ENCODE measurements at regions not wholly inside any gene's neighbourhood (a gene's known extent, or its start where the extent isn't known, plus 50 kb on each side); places are given as distances from the start of the nearest gene placed in this dataset.

DNA sequence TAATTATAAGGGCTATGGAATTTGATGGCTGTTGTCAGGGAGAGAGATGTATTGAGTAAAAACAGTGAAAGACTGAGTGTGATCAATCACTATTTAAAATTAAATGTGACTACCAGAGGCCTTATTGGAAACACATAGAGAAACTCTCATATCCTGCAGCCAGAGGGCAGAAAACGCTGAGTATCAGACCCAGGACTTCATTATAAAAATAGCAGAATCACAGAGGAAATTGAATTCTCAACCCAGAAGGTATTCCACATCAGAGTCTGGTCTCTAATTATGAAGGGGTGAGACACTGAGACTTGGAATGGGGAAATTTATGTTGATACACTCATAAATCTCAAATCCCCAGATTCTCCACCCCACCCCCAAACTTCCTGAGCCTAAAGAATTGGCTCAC is 69.5 kb upstream of the IL6 start:
- no peak for DNase-seq

- DNase-seq = no peak
Observed at GRCh38 chr7:22655781-22656180, 71.2 kb upstream of the IL6 start.

DNA sequence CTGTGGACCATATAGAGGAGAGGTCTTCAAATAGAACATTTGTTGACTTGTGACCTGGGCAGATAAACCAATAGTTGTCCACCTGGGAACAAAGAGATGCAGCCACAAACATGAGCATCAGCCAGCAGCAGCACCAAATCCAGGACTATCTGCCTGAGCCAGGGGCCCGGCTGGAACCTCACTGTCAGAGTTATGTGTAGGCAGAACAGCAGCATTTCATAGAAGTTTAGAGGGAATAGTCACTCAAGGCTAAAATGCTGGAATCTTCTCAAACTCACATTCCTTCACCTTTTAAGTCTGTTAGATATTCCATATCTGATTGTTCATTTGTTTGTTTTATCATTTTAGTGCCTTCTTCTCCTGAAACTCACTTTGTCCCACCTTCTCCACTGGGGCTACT is 72.2 kb upstream of the IL6 start:
- DNase-seq = no peak

DNA sequence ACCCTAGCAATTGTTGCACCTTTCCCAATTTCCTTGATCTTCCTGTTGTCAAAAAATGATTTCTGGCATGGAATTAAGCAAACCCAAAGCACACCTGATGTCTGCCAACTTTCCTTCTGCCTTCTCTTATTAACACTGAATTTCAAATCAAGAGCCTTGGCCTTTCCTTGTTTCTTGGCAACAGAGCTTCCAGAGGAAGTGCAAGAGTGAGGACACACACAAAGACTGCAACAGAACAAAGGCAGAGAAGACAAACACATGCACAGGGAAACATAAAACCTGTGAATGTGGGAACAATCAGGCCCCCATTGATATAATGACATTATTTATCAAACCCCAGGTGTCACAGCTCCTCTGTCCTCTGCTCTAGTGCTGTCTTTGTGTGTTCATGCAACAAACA is 73.0 kb upstream of the IL6 start:
- no peak for DNase-seq

GRCh38 chr7:22651534-22652243 is 75.3 kb upstream of the IL6 start:
- peak; percentile 80 for DNase-seq

GRCh38 chr7:22651036-22651435 is 76.0 kb upstream of the IL6 start:
- DNase-seq = no peak

- DNase-seq = no peak
Observed at GRCh38 chr7:22649686-22650085, 77.3 kb upstream of the IL6 start.

DNA sequence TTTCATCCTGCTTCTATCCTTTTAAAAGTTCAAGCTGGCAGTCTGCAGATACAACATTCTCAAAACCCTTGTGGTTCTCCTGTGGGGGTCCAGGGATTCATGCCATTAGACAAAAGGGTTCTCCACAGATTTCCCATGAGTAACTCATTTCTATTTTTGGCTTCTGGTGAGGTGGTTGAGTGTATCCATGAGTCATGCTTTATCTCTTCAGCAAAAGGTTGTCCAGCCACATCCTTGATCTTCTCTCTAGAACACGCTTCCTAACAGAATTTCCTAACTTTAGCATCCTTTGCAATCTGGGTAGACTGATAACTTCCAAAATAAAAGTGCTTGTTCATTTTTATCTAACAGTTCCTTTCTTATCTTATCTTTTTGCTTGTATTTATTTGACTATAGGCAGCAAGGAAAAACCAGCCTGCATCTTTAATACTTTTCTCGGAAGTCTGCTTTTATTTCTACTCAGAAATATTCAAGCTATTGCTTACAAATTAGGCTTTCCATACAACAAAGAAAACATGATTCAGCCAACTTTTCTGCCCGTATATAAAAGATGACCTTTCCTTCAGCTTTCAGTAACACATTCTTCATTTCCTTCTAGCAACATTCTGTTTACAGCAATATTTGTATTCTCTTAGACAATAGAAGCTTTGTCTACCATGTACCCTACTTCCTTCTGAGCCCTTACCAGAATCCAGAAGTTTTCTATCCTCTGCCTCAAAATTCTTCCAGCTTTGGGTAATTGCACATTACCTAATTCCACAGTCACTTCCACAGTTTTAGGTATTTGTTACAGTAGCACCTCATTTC is 79.3 kb upstream of the IL6 start:
- peak; percentile 97 for DNase-seq

- DNase-seq = no peak
Observed at GRCh38 chr7:22645418-22646181, 81.4 kb upstream of the IL6 start.

DNA sequence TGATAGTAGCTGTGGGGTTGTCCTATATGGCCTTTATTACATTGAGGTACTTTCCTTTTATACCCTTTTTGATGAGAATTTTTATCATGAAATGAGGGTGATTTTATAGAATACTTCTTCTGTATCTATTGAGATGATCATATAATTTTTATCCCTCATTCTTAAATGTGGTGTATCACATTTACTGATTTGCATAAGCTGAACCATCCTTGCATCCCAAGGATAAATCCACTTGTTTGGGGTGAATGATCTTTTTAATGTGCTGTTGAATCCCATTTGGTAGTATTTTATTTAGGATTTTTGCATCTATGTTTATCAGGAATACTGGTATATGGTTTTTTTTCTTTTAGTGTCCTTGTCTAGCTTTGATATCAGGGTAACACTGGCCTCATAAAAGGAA is 84.5 kb upstream of the IL6 start:
- DNase-seq = no peak

DNA sequence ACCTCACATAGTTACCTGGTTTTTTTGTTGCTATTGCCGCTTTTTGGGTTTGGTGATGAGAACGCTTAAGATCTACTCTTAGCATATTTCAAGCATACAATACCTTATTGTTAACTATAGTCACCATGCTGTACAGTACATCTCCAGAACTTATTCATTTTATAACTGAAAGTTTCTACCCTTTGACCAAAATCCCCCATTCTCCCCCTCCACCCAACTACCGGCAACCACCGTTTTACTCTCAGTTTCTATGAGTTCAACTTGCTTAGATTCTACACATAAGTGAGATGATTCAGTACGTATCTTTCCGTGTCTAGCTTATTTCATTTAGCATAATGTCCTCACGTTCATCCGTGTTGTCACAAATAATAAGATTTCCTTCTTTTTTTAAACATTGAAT is 86.7 kb upstream of the IL6 start:
- no peak for DNase-seq

- no peak for DNase-seq
Observed at GRCh38 chr7:22639396-22639795, 87.6 kb upstream of the IL6 start.

GRCh38 chr7:22635349-22635748 is 91.7 kb upstream of the IL6 start:
- no peak for DNase-seq

GRCh38 chr7:22633954-22634474 is 93.0 kb upstream of the IL6 start:
- DNase-seq = no peak

GRCh38 chr7:22633286-22633953 is 93.6 kb upstream of the IL6 start:
- no peak for DNase-seq

DNA sequence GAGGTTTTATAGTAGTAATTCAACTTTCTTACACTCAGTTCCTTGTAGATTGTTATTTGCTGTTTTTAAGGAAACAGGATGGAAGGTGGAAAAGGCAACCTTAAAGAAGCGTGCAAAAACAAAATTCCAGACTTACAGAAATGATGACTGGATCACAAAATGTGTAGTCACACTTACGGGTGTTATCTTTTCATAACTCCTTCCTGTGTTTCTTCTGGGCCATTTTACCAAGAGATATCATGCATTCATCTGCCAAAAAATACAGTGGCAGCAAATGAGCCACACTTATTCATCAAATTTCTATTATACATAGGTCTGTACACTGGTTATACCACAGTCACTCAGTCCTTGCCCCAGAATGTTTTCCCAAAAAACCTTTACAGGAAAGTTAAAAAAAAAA is 94.3 kb upstream of the IL6 start:
- DNase-seq = no peak

- no peak for DNase-seq
Observed at GRCh38 chr7:22631730-22632129, 95.3 kb upstream of the IL6 start.

DNA sequence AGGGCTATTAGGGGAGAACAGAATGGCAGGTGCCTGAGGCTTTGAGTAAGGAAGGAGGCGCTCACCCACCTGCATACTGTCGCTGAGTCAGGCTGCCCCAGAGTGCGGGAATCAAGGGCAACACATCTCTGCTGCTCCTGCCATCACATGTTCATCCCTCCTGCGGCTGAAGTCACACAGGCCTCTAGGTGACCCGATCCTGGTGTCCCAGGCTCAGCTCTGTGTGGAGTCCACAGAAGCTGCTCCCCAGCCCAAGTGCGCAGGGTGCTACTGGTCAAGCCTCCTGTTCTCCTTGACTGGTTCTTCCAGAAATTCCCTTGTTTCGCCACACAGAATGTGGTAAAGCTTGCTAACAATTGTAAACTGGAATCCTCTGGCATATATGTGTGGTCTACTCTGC is 96.9 kb upstream of the IL6 start:
- no peak for DNase-seq

GRCh38 chr7:22629056-22629455 is 97.9 kb upstream of the IL6 start:
- DNase-seq = peak; percentile 45

- DNase-seq = no peak
Observed at GRCh38 chr7:22628112-22628511, 98.9 kb upstream of the IL6 start.

DNA sequence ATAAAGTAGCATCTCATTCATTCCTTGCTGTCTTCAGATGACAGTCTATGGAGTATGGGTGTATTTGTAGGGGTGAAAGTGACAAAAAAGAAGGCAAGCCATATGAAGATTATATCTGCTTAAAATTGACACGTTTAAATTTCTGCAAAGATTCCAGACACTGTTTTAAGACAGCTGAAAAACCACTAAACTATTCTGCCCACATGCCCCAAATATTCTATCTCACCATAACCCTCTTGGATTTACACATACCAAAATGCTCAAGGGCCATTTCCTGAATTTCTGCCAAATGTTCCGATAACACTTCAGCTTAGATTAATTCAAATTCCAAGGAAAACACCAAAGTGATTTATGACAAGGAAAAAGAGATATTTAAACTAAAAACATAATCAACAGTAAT is 99.9 kb upstream of the IL6 start:
- DNase-seq = peak; percentile 92

DNA sequence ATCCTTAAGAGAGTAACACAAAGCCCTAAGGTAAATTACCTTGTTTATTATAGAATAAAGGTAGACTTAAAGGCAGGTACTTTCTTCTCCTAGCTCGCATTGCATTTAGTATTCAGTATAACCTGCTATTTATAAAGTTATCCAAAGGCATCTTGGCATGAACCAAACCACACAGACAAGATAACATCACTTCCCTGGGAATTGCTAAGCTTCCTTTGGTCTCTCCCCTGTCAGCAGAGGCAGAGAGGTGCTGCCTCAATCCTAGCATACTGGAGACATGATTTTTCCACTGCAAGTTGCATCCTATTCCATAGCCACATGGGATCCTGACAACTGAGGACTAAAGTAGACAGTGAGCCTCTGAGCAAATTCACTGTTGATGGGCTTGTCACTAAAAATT is 101.7 kb upstream of the IL6 start:
- no peak for DNase-seq

GRCh38 chr7:22624781-22625180 is 102.2 kb upstream of the IL6 start:
- no peak for DNase-seq

Measured in fibroblast of upper back skin (primary cell).